ENCODE measurements at regions not wholly inside any gene's neighbourhood (a gene's known extent, or its start where the extent isn't known, plus 50 kb on each side); places are given as distances from the start of the nearest gene placed in this dataset.
"Not testable (repeated sequence)": the region's sequence is repeated elsewhere in the genome, so short reads cannot be mapped to it uniquely, and the experiment has no call there.

DNA sequence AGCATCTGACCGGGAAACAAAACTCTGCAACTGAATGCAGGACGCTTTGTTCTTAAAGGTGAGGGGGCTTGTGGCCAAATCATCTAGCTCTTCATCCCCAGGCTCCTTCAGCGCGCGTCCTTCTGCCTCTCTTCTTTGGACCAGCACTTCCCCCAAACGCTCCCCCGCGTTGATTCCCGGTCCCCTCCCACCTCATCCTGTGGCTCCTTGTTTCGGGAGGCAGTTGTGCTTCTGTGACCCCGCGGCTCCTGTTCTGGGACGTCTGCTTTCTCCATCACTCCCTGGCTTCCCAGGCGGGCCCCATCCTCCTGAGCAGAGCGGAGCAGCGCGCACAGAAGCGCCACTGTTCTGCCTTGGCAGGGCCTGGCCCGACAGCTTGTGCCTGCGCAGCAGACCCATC is 109.7 kb upstream of the ZNG1E start:
- H3K4me3 Mint-ChIP-seq, H3K36me3 Mint-ChIP-seq, H3K27ac Mint-ChIP-seq: not testable (repeated sequence)

DNA sequence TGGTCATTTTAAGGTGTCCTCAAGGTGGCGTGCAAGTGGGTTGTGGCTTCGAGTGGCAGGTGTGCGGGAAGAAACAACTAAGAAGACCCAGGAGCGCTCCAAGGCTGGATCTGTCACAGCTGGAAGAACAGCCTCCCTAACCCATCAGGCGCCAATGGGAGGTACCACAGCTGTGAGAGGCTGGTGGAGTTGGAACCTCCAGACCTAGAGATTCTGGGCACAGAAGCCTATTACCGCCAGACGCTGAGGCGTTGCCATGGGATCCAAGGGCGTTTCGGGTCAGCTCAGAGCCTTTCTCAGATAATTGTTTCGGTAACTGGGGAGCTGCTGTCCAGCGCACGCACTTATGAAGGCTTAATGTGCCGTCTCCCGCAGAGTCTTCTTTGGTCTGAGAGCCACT is 156.7 kb upstream of the ZNG1E start:
- not testable (repeated sequence) for H3K4me3 Mint-ChIP-seq, H3K27ac Mint-ChIP-seq, H3K9me3 Mint-ChIP-seq, H3K4me1 Mint-ChIP-seq, H3K27me3 Mint-ChIP-seq, H3K36me3 Mint-ChIP-seq

More for the DNA sequence above, 109.7 kb upstream of the ZNG1E start:
- not testable (repeated sequence) for H3K9me3 Mint-ChIP-seq, H3K27me3 Mint-ChIP-seq, H3K4me1 Mint-ChIP-seq

DNA sequence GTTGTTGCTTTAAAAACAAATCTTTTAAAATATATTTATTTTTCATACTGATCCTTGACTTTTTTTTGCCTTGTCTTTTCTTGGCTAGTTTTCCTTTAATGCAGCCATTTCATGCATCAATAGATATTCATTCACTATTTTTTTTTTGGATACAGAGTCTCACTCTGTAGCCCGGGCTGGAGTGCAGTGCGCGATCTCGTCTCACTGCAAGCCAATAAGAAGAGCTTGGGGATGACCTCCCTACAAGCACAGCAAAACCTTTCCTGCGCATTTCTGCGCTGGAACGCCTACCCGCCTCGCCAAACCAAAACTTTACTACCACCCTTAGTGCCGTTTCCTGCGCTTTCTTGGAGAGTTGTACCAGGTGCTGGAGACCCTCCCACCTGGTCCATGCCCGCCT is 161.3 kb upstream of the ZNG1E start:
- not testable (repeated sequence) for H3K4me3 Mint-ChIP-seq, H3K27ac Mint-ChIP-seq, H3K36me3 Mint-ChIP-seq, H3K9me3 Mint-ChIP-seq, H3K27me3 Mint-ChIP-seq, H3K4me1 Mint-ChIP-seq

DNA sequence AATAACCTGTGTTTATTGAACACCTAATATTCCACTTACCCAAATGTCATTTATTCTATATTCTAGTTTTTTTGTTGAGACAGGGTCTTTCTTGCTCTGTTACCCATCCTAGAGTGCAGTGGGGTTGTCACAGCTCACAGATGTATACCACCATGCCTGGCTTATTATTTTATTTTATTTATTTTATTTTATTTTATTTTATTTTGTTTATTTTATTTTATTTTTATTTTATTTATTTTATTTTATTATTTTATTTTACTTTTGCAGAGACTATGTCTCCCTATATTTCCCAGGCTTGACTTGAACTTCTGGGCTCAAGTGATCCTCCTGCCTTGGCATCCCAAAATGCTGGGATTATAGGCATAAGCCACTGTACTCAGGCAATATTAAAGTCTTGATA is 167.8 kb upstream of the ZNG1E start:
- not testable (repeated sequence) for H3K4me1 Mint-ChIP-seq, H3K27me3 Mint-ChIP-seq, H3K9me3 Mint-ChIP-seq, H3K36me3 Mint-ChIP-seq, H3K4me3 Mint-ChIP-seq, H3K27ac Mint-ChIP-seq

DNA sequence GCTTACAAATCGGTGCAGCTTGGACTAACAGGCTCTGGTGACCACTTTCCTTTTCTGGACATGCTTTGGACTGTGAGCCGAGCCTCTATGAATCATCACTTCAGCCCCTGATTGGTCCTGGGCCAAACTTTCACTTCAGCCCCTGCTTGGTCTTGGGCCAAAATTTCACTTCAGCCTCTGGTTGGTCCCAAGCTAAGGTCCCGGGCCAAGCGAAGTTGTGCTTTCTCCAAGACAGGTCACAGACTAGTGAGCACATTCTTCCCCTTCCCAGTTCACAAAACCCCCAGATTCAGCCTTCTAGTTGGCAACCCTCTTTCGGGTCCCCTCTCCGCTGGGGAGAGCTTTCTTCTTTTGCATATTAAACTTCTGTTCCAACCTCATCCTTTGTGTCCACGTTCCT is 171.0 kb upstream of the ZNG1E start:
- not testable (repeated sequence) for H3K27ac Mint-ChIP-seq, H3K36me3 Mint-ChIP-seq, H3K9me3 Mint-ChIP-seq, H3K4me1 Mint-ChIP-seq, H3K27me3 Mint-ChIP-seq, H3K4me3 Mint-ChIP-seq

DNA sequence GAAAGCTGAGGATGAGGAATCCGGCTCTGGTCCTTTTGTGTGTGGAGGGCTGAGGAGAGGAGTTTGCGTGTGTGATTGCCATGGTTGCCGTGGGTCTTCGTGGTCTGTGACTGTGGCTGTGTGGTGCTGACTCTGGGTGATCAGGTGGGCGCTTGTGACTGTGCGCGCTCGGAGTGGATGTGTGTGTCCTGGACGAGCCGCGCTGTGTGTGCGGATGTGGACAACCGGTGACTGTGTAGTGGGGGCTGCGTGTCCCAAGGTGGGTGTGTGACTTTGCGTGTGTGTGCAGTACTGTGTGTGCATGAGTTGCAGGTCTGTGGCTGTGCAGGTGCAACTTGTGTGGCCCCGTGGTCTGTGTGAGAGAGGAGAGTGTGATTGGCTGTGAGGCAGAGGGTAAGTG is 172.0 kb upstream of the ZNG1E start:
- H3K27me3 Mint-ChIP-seq, H3K36me3 Mint-ChIP-seq, H3K27ac Mint-ChIP-seq, H3K4me3 Mint-ChIP-seq, H3K4me1 Mint-ChIP-seq, H3K9me3 Mint-ChIP-seq: not testable (repeated sequence)

DNA sequence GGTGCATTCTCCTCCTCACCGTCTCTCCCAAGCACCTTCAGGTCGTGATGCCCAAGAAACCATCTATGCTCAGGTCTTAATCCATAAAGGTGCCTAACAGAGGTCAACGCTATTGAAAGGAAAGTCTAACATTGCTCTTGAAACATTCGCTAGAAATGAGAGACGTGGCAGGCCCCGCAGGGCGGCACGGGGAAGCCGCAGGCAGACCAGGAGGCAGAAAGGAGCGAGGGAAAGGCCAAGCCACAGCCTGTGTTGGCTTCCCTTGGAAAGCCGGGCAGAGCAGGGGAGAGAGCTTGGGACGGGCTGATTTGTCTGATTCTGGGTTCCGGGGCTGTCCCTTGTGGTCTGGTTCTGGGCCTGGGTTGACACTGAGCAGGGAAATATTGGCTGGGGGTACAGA is 192.8 kb upstream of the ZNG1E start:
- H3K4me1 Mint-ChIP-seq, result not testable (repeated sequence)

DNA sequence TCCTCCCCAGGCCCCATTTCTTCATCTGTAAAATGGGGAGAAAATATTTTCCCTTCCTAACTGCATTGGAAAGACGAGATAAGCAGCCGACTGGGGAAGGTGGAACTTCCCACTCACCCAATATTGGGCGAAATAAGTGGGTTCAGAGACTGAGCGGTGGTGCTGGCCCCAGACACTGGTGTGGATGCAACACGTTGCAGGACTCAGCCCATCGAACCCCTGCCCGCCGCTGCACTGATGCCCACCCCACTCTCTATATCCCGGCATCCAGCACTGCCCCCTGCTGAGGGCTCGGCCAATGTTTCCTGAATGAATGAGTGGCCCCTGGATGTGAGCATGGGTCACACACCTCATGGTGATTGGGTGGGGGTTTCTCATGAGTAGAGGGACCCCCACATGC is 194.4 kb upstream of the ZNG1E start:
- H3K27ac Mint-ChIP-seq, H3K36me3 Mint-ChIP-seq, H3K4me1 Mint-ChIP-seq, H3K27me3 Mint-ChIP-seq, H3K4me3 Mint-ChIP-seq, H3K9me3 Mint-ChIP-seq: not testable (repeated sequence)

More for the DNA sequence above, 192.8 kb upstream of the ZNG1E start:
- H3K36me3 Mint-ChIP-seq, H3K9me3 Mint-ChIP-seq, H3K27ac Mint-ChIP-seq, H3K4me3 Mint-ChIP-seq, H3K27me3 Mint-ChIP-seq: not testable (repeated sequence)

DNA sequence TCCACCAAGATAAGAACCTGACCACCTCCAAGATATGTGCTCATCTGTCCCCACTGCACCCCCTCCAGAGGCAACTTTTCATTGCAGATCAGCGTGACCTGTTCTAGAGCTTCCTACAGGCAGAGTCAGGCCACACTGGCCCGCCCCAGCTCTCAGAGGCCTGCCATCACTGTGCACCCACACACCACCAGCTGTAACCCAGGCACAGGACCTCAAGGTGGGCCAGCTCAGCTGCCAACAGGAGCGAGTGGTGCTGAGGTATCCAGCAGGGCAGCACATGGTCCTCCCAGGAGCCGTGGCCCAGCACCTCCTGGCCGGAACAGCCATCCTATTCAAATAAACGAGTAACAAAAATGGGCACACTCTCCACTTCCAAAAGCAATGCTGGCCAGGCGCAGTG is 189.9 kb upstream of the FOXD4L5 start:
- H3K9me3 Mint-ChIP-seq, H3K4me1 Mint-ChIP-seq, H3K27me3 Mint-ChIP-seq: not testable (repeated sequence)

DNA sequence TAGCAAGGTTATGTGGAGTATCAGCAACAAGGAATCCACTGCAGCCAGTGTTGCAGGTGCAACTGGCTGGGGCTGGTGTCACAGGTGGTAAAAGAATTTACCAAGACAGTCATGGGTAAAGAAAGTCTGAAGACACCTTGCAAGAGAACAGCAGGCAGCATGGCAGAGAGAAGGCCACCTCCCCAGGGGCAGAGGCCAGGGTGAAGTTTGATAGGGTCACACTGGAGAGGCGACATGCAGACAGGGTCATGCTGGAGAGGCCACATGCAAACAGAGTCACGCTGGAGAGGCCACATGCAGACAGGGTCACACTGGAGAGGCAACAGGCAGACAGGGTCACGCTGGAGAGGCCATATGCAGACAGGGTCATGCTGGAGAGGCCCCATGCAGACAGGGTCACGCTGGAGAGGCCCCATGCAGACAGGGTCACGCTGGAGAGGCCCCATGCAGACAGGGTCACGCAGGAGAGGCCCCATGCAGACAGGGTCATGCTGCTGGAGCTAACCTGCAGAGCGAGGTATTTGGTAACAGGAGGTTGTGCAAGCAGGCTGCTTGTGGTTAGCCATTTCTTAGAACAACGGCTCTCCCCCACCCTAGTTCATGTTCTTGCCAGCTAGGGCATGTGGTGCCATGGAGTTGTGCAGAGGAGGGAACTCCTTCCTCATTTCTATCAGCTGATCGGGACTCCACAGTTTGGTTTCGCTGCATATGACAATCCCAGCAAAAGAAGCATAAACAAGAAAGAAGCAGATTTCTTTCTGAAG is 188.2 kb upstream of the FOXD4L5 start:
- H3K9me3 Mint-ChIP-seq, H3K36me3 Mint-ChIP-seq, H3K27me3 Mint-ChIP-seq, H3K4me1 Mint-ChIP-seq, H3K4me3 Mint-ChIP-seq, H3K27ac Mint-ChIP-seq: not testable (repeated sequence)

More for the DNA sequence above, 189.9 kb upstream of the FOXD4L5 start:
- H3K27ac Mint-ChIP-seq, H3K36me3 Mint-ChIP-seq, H3K4me3 Mint-ChIP-seq: not testable (repeated sequence)

DNA sequence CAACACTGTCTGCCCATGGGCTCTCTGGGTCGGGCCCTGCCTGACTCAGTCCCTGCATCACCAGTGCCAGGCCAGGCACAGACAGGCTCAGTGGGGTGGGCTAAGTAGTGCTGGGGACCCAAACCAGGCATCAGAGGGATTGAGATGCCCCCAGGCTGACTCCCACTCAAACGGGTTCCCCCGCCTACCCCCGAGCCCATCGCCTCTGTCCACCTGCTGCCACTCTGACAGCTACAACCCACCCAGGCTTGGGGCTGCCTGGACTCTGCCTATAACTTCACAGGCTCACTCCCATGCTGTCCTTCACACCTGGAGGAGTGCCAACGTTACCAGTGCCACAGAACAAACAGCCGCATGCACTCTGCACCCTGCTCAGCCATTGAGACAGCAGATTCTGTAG is 186.1 kb upstream of the FOXD4L5 start:
- not testable (repeated sequence) for H3K27me3 Mint-ChIP-seq

DNA sequence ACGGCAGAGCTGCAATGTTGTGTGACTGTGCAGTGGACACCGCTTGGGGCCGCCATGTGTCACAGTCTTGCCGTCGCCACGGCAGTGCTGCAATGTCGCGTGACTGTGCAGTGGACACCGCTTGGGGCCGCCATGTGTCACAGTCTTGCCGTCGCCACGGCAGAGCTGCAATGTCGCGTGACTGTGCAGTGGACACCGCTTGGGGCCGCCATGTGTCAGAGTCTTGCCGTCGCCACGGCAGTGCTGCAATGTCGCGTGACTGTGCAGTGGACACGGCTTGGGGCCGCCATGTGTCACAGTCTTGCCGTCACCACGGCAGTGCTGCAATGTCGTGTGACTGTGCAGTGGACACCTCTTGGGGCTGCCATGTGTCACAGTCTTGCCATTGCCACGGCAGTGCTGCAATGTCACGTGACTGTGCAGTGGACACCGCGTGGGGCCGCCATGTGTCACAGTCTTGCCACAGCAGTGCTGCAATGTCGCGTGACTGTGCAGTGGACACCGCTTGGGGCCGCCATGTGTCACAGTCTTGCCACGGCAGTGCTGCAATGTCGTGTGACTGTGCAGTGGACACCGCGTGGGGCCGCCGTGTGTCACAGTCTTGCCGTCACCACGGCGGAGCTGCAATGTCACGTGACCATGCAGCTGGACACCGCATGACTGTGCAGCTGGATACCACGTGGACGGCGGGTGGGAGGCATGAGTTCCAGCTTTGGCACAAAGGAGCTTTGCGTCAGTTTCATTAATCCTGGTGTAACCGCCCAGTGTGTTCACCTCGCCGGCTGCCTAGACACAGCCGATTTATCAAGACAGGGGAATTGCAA is 182.1 kb upstream of the FOXD4L5 start:
- H3K27ac Mint-ChIP-seq, H3K27me3 Mint-ChIP-seq, H3K36me3 Mint-ChIP-seq, H3K4me3 Mint-ChIP-seq, H3K4me1 Mint-ChIP-seq: not testable (repeated sequence)
- peaks cover 20% of the 10 kb centered on the region for H3K9me3 Mint-ChIP-seq

More for the DNA sequence above, 186.1 kb upstream of the FOXD4L5 start:
- H3K27ac Mint-ChIP-seq, H3K9me3 Mint-ChIP-seq, H3K4me1 Mint-ChIP-seq, H3K4me3 Mint-ChIP-seq, H3K36me3 Mint-ChIP-seq: not testable (repeated sequence)

DNA sequence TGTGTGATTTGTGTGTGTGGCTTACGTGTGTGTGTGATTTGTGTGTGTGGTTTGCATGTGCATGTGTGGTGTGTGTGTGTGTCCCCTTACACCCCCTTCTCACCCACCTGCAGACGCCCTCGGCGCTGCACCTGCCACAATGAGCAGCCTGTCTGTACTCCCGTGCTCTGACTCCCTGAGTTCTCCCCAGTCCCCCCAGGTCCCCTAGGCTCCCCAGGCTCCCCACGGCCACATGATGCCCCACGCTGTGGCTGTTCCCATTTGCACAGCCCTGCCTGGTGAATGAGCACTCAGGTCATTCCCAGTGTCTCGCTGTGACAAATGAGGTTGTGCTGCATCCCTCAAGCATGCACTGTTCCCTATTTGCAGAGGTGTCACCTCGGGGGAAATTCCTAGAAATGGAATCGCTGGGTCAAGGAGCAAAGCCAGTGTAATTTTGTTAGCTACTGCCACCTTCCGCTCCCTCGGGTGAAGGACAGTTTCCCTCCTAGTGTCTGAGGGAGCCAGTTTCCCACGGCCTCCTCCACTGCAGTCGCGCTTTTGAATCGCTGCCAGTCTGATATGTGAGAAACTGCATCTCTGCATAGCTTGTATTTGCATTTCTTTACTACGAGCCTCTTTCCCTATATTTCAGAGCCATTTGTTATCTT is 180.4 kb upstream of the FOXD4L5 start:
- H3K4me1 Mint-ChIP-seq, H3K27ac Mint-ChIP-seq, H3K4me3 Mint-ChIP-seq, H3K36me3 Mint-ChIP-seq, H3K27me3 Mint-ChIP-seq: not testable (repeated sequence)
- peaks cover 20% of the 10 kb centered on the region for H3K9me3 Mint-ChIP-seq

DNA sequence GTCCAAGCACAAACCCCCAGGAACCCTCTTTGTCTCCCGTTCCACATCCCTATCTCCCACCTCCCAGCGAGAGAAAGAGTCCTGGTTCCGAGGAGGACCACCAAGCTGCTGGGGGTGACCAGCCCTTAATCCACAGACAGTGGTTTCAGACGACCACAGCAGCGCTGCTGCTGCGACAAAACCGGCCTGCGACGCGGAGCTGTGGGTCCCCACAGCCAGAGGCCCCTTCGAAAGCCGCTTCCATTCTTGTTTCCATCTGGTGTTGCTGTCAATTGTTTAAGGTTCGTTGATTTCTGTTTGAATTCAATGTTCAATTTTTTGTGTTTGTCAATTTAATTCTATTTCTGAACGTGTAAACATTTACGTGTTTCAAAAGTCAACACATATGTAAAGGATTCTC is 177.5 kb upstream of the FOXD4L5 start:
- not testable (repeated sequence) for H3K36me3 Mint-ChIP-seq, H3K27me3 Mint-ChIP-seq, H3K27ac Mint-ChIP-seq, H3K4me3 Mint-ChIP-seq, H3K4me1 Mint-ChIP-seq
- H3K9me3 Mint-ChIP-seq, result peaks cover 20% of the 10 kb centered on the region

DNA sequence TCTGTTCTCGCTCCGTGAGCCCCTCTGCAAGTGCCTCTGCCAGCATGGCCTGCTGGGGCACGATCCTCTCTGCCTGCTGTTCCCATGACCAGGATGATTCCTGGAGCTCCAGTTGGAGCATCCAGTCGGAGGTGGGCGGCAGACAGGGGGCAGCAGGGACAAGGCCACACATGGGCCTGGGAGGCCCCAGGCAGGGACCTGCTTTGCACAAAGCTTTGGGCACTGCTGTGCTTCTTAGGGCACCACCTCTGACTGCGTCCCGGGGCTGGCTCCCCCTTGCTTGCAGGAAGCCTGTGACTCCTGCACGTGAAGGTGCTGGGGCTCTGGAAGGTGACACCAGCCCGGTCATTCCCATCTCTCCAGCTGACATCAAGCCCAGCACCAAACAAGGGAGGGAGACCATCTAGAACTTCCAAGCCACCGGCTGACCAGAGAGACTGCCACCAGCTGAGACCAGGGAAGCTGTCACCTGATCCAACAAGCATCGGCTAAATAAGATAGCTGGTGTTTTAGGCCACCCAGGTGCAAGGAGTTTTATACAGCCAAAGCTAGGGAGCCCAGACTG is 174.8 kb upstream of the FOXD4L5 start:
- Mint-ChIP-seq H3K27me3 (no peaks in the 10 kb centered on the region), H3K36me3 (no peaks in the 10 kb centered on the region), H3K9me3 (peaks cover 19% of the 10 kb centered on the region), H3K4me3 (no peak overlapping the region), H3K4me1 (no peaks in the 10 kb centered on the region), H3K27ac (no peak overlapping the region)

DNA sequence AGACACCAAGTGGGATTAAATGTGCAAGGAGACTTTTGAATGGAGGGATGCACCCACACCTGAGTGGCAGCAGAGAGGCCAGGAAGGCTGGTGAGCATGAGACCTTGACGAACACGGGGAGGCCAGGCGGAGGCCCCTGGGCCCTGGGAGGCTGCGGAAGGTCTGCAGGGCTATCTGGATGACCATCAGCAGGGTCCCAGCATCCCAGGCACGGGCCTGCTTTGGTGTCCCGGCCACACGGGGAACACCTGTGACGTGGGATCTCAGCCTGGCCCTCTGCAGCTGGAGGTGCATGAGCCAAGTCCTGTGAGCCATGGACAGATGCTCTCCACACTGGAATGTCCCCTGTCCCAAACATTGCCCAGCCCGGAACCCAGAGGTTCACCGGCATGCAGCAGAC is 174.0 kb upstream of the FOXD4L5 start:
- H3K36me3 Mint-ChIP-seq, result no peaks in the 10 kb centered on the region
- no peaks in the 10 kb centered on the region for H3K27me3 Mint-ChIP-seq
- no peaks in the 10 kb centered on the region for H3K4me1 Mint-ChIP-seq
- H3K27ac Mint-ChIP-seq, result no peak overlapping the region
- no peak overlapping the region for H3K4me3 Mint-ChIP-seq
- peaks cover 11% of the 10 kb centered on the region for H3K9me3 Mint-ChIP-seq

All from activated naive CD4-positive, alpha-beta T cell treated with anti-CD3 and anti-CD28 coated beads, Interleukin-2, amount 50 U/mL, for 24 hours (primary cell).